Activated CD4-positive, CD25-positive, alpha-beta regulatory T cell treated with anti-CD3 and anti-CD28 coated beads, Interleukin-2, amount 50 U/mL, for 24 hours (primary cell): ENCODE measurements at regions not wholly inside any gene's neighbourhood (a gene's known extent, or its start where the extent isn't known, plus 50 kb on each side); places are given as distances from the start of the nearest gene placed in this dataset.

Source experiments
- ATAC-seq, 2 donors: fragments of 150-1000 bp; cut with Tn5 transposase; one replicate each; pipeline ENCODE4 v1.10.0; 2021; ENCODE audit warnings: mild to moderate bottlenecking in 1 of 2, moderate library complexity in 1 of 2

GRCh38 chr6:21382821-21383449 lies 210.6 kb upstream of the SOX4 start:
- ATAC-seq, result no peak

GRCh38 chr6:21383450-21384085 lies 210.0 kb upstream of the SOX4 start:
- ATAC-seq, result no peak

GRCh38 chr6:21384216-21384615 lies 209.3 kb upstream of the SOX4 start:
- no peak for ATAC-seq

- no peak for ATAC-seq
These were observed 206.8 kb upstream of the SOX4 start for GRCh38 chr6:21386744-21387143.

GRCh38 chr6:21390532-21391213 lies 202.9 kb upstream of the SOX4 start:
- ATAC-seq, result no peak

- ATAC-seq, result no peak
These were observed 201.4 kb upstream of the SOX4 start for GRCh38 chr6:21392177-21392576.

GRCh38 chr6:21393441-21394165 lies 199.9 kb upstream of the SOX4 start:
- no peak for ATAC-seq

- ATAC-seq, result no peak
These were observed 198.4 kb upstream of the SOX4 start for GRCh38 chr6:21395121-21395520.

GRCh38 chr6:21396313-21396712 lies 197.2 kb upstream of the SOX4 start:
- ATAC-seq, result no peak

- no peak for ATAC-seq
These were observed 194.7 kb upstream of the SOX4 start for GRCh38 chr6:21398741-21399325.

GRCh38 chr6:21402368-21402767 lies 191.2 kb upstream of the SOX4 start:
- ATAC-seq, result peak; percentile 78 to 86

- ATAC-seq, result no peak
These were observed 189.0 kb upstream of the SOX4 start for GRCh38 chr6:21404577-21404976.

GRCh38 chr6:21406316-21406715 lies 187.2 kb upstream of the SOX4 start:
- no peak for ATAC-seq

GRCh38 chr6:21409231-21409630 lies 184.3 kb upstream of the SOX4 start:
- no peak for ATAC-seq

GRCh38 chr6:21413428-21413827 lies 180.1 kb upstream of the SOX4 start:
- ATAC-seq, result no peak

GRCh38 chr6:21414065-21414464 lies 179.5 kb upstream of the SOX4 start:
- ATAC-seq, result no peak

- ATAC-seq, result no peak
These were observed 173.2 kb upstream of the SOX4 start for GRCh38 chr6:21420146-21420878.

- no peak for ATAC-seq
These were observed 172.6 kb upstream of the SOX4 start for GRCh38 chr6:21420926-21421325.

- ATAC-seq, result no peak
These were observed 170.3 kb upstream of the SOX4 start for GRCh38 chr6:21423106-21423854.

GRCh38 chr6:21426841-21427490 lies 166.6 kb upstream of the SOX4 start:
- ATAC-seq, result no peak

GRCh38 chr6:21429291-21429690 lies 164.3 kb upstream of the SOX4 start:
- no peak for ATAC-seq
